GM21619 (cell line): ENCODE measurements at regions not wholly inside any gene's neighbourhood (a gene's known extent, or its start where the extent isn't known, plus 50 kb on each side); places are given as distances from the start of the nearest gene placed in this dataset.
"Not testable (repeated sequence)": the region's sequence is repeated elsewhere in the genome, so short reads cannot be mapped to it uniquely, and the experiment has no call there.

Experiments
- ATAC-seq: cut with Tn5 transposase; IDR thresholded peaks from one replicate; pipeline ENCODE4 v1.9.1; 2021; ENCODE audit not compliant: unreplicated experiment

GRCh38 chr5:15344954-15345353, 155.0 kb upstream of the FBXL7 start:
- ATAC-seq, result no peak

- ATAC-seq, result no peak
Measured at GRCh38 chr5:15338546-15338945, 161.4 kb upstream of the FBXL7 start.

- no peak for ATAC-seq
Measured at GRCh38 chr5:15334551-15335266, 165.3 kb upstream of the FBXL7 start.

GRCh38 chr5:15333091-15333490, 166.9 kb upstream of the FBXL7 start:
- no peak for ATAC-seq

- ATAC-seq, result no peak
Measured at GRCh38 chr5:15326932-15327331, 173.0 kb upstream of the FBXL7 start.

- no peak for ATAC-seq
Measured at GRCh38 chr5:15326471-15326870, 173.5 kb upstream of the FBXL7 start.

GRCh38 chr5:15322421-15322820, 177.6 kb upstream of the FBXL7 start:
- ATAC-seq, result no peak

- no peak for ATAC-seq
Measured at GRCh38 chr5:15321776-15322175, 178.2 kb upstream of the FBXL7 start.

- no peak for ATAC-seq
Measured at GRCh38 chr5:15320871-15321270, 179.1 kb upstream of the FBXL7 start.

- no peak for ATAC-seq
Measured at GRCh38 chr5:15304914-15305834, 194.8 kb upstream of the FBXL7 start.

GRCh38 chr5:15304066-15304731, 195.8 kb upstream of the FBXL7 start:
- no peak for ATAC-seq

GRCh38 chr5:15300141-15300540, 199.8 kb upstream of the FBXL7 start:
- no peak for ATAC-seq

GRCh38 chr5:15290953-15291352, 209.0 kb upstream of the FBXL7 start:
- ATAC-seq, result no peak

- no peak for ATAC-seq
Measured at GRCh38 chr5:15286650-15287049, 213.3 kb upstream of the FBXL7 start.

GRCh38 chr5:15285901-15286583, 213.9 kb upstream of the FBXL7 start:
- ATAC-seq, result no peak

GRCh38 chr5:15284706-15285105, 215.3 kb upstream of the FBXL7 start:
- ATAC-seq, result no peak

GRCh38 chr5:15283076-15283475, 216.9 kb upstream of the FBXL7 start:
- no peak for ATAC-seq

- no peak for ATAC-seq
Measured at GRCh38 chr5:15282611-15283010, 217.4 kb upstream of the FBXL7 start.

- ATAC-seq, result not testable (repeated sequence)
Measured at GRCh38 chr5:15271596-15271995, 228.4 kb upstream of the FBXL7 start.

GRCh38 chr5:15267966-15268365, 232.0 kb upstream of the FBXL7 start:
- ATAC-seq, result no peak

GRCh38 chr5:15266841-15267240, 233.1 kb upstream of the FBXL7 start:
- ATAC-seq, result no peak
